SK-N-SH treated with all-trans-retinoic acid at 6 μM for 48 hours (cell line): ENCODE measurements at regions not wholly inside any gene's neighbourhood (a gene's known extent, or its start where the extent isn't known, plus 50 kb on each side); places are given as distances from the start of the nearest gene placed in this dataset.
"Not testable (repeated sequence)": the region's sequence is repeated elsewhere in the genome, so short reads cannot be mapped to it uniquely, and the experiment has no call there.

Source experiments
- ATAC-seq: fragments of 200-7000 bp; cut with Tn5 transposase; 3 replicates; pipeline ENCODE4 v1.9.1; 2020; ENCODE audit warnings: mild to moderate bottlenecking, moderate library complexity
- ARNTL ChIP-seq: fragments of 450-650 bp; formaldehyde crosslinking; IDR thresholded peaks from 2 replicates; pipeline ENCODE4 v1.5.0; 2020; ENCODE audit warnings: low read depth, mild to moderate bottlenecking, moderate library complexity, borderline replicate concordance
- BACH2 ChIP-seq: fragments of 250-450 bp; sonication (Bioruptor Pico); IDR thresholded peaks from 2 replicates; pipeline ENCODE4 v1.9.0; 2021; ENCODE audit warnings: mild to moderate bottlenecking, borderline replicate concordance
- CSDC2 ChIP-seq: fragments of 250-450 bp; sonication (Bioruptor Pico); IDR thresholded peaks from 2 replicates; pipeline ENCODE4 v1.5.0; 2020; ENCODE audit warnings: mild to moderate bottlenecking, moderate library complexity
- ESRRG ChIP-seq: fragments of 250-450 bp; sonication (Bioruptor Pico); IDR thresholded peaks from 2 replicates; pipeline ENCODE4 v1.6.1; 2021; ENCODE audit warnings: mild to moderate bottlenecking
- GLIS3 ChIP-seq: fragments of 250-450 bp; sonication (Bioruptor Pico); IDR thresholded peaks from 2 replicates; pipeline ENCODE4 v1.5.0; 2020; ENCODE audit warnings: mild to moderate bottlenecking, moderate library complexity
- OSR1 ChIP-seq: fragments of 250-450 bp; sonication (Bioruptor Pico); IDR thresholded peaks from 2 replicates; pipeline ENCODE4 v1.8.0; 2022; ENCODE audit warnings: moderate library complexity, mild to moderate bottlenecking, inconsistent platforms
- RARB ChIP-seq: fragments of 250-450 bp; sonication (Bioruptor Pico); IDR thresholded peaks from 2 replicates; pipeline ENCODE4 v1.8.0; 2021; ENCODE audit warnings: mild to moderate bottlenecking, moderate library complexity
- SNAI2 ChIP-seq: fragments of 250-450 bp; sonication (Bioruptor Pico); IDR thresholded peaks from 2 replicates; pipeline ENCODE4 v1.5.0; 2020; ENCODE audit warnings: mild to moderate bottlenecking, moderate library complexity
- TCF4 ChIP-seq: fragments of 250-450 bp; sonication (Bioruptor Pico); IDR thresholded peaks from 2 replicates; pipeline ENCODE4 v1.8.0; 2021; ENCODE audit warnings: mild to moderate bottlenecking, moderate library complexity, borderline replicate concordance
- ZC3H10 ChIP-seq: fragments of 250-450 bp; sonication (Bioruptor Pico); IDR thresholded peaks from 2 replicates; pipeline ENCODE4 v1.5.1; 2021; ENCODE audit warnings: mild to moderate bottlenecking, moderate library complexity
- ZFP30 ChIP-seq: fragments of 450-650 bp; formaldehyde crosslinking; IDR thresholded peaks from 2 replicates; pipeline ENCODE4 v1.5.0; 2022; ENCODE audit warnings: mild to moderate bottlenecking, moderate library complexity
- ZNF565 ChIP-seq: fragments of 450-650 bp; formaldehyde crosslinking; conservative IDR thresholded peaks from 2 replicates; pipeline ENCODE4 v1.5.0; 2020; ENCODE audit warnings: low read depth, mild to moderate bottlenecking, moderate library complexity
- ZNF70 ChIP-seq: fragments of 450-650 bp; formaldehyde crosslinking; IDR thresholded peaks from 2 replicates; pipeline ENCODE4 v1.5.0; 2020; ENCODE audit warnings: mild to moderate bottlenecking, moderate library complexity
- ZNF8 ChIP-seq: fragments of 450-650 bp; formaldehyde crosslinking; IDR thresholded peaks from 2 replicates; pipeline ENCODE4 v1.5.0; 2020; ENCODE audit warnings: mild to moderate bottlenecking, moderate library complexity
- TF ChIP-seq, protein P1 (sequence below): fragments of 250-450 bp; sonication (Bioruptor Pico); IDR thresholded peaks from 2 replicates; pipeline ENCODE4 v1.8.0; 2020; ENCODE audit warnings: mild to moderate bottlenecking, moderate library complexity, borderline replicate concordance
- TF ChIP-seq, protein P2 (sequence below): fragments of 250-450 bp; sonication (Bioruptor Pico); IDR thresholded peaks from 2 replicates; pipeline ENCODE4 v1.5.1; 2021; ENCODE audit warnings: mild to moderate bottlenecking, moderate library complexity
- TF ChIP-seq, protein P3 (sequence below): fragments of 250-450 bp; sonication (Bioruptor Pico); IDR thresholded peaks from 2 replicates; pipeline ENCODE4 v1.5.0; 2020; ENCODE audit warnings: mild to moderate bottlenecking, moderate library complexity
- TF ChIP-seq, protein P4 (sequence below): fragments of 250-450 bp; sonication (Bioruptor Pico); IDR thresholded peaks from 2 replicates; pipeline ENCODE4 v1.8.0; 2021; ENCODE audit warnings: low read depth, mild to moderate bottlenecking, moderate library complexity, borderline replicate concordance
- TF ChIP-seq, protein P5 (sequence below): fragments of 250-450 bp; sonication (Bioruptor Pico); IDR thresholded peaks from 2 replicates; pipeline ENCODE4 v1.5.1; 2020; ENCODE audit warnings: low read depth, mild to moderate bottlenecking, moderate library complexity

DNA sequence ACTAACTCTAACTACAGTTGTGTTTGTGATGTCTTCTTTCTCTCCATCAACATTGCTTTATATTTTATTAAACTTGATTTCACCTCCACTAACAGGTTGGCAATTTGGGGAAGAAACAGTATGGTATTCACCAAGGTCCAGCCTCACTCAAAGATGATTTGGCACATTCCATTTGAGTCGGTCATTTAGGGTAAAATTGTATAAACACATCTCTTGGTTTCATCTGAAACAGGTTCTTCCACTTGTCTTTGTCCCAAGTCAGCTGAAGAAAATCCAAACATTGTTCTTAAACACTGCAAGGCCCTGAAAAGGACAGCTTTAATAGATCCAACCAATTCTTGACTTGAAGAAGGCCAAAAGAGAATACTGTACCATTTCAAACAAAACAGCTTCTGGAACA is 104.9 kb upstream of the NT5E start (continued):
- TF ChIP-seq, protein P1, sequence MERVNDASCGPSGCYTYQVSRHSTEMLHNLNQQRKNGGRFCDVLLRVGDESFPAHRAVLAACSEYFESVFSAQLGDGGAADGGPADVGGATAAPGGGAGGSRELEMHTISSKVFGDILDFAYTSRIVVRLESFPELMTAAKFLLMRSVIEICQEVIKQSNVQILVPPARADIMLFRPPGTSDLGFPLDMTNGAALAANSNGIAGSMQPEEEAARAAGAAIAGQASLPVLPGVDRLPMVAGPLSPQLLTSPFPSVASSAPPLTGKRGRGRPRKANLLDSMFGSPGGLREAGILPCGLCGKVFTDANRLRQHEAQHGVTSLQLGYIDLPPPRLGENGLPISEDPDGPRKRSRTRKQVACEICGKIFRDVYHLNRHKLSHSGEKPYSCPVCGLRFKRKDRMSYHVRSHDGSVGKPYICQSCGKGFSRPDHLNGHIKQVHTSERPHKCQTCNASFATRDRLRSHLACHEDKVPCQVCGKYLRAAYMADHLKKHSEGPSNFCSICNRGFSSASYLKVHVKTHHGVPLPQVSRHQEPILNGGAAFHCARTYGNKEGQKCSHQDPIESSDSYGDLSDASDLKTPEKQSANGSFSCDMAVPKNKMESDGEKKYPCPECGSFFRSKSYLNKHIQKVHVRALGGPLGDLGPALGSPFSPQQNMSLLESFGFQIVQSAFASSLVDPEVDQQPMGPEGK (CRISPR knock-in tag) = no peak
- TF ChIP-seq GLIS3 (CRISPR knock-in tag) = no peak

DNA sequence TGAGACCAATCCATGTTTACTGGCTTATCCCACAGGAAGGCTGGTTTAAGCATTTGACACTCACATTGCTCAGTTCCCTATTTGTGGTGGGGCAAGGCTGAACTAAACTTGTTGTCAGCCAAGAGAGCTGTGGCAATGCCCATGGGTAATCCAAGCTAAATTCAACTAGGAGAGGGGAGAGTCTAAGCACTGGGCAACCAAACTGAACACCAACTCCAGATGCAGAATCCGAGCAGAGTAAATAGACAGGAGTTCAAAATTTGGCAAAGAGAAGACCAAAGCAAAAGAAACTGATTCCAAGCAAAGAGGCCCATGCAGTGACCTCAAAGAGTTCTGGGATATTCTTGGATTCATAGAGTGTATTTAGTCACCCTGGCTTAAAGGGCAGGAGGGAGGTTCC is 106.5 kb upstream of the NT5E start:
- no peak for ATAC-seq
- no peak for TF ChIP-seq ZNF70
- no peak for TF ChIP-seq ZNF8
- TF ChIP-seq CSDC2 = no peak
- no peak for TF ChIP-seq ZFP30 (CRISPR knock-in tag)
- no peak for TF ChIP-seq ZC3H10 (CRISPR knock-in tag)
- TF ChIP-seq SNAI2 (CRISPR knock-in tag) = no peak
- TF ChIP-seq, protein P2, sequence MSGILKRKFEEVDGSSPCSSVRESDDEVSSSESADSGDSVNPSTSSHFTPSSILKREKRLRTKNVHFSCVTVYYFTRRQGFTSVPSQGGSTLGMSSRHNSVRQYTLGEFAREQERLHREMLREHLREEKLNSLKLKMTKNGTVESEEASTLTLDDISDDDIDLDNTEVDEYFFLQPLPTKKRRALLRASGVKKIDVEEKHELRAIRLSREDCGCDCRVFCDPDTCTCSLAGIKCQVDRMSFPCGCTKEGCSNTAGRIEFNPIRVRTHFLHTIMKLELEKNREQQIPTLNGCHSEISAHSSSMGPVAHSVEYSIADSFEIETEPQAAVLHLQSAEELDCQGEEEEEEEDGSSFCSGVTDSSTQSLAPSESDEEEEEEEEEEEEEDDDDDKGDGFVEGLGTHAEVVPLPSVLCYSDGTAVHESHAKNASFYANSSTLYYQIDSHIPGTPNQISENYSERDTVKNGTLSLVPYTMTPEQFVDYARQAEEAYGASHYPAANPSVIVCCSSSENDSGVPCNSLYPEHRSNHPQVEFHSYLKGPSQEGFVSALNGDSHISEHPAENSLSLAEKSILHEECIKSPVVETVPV (CRISPR knock-in tag) = no peak
- TF ChIP-seq, all 23 proteins: peak for 0

DNA sequence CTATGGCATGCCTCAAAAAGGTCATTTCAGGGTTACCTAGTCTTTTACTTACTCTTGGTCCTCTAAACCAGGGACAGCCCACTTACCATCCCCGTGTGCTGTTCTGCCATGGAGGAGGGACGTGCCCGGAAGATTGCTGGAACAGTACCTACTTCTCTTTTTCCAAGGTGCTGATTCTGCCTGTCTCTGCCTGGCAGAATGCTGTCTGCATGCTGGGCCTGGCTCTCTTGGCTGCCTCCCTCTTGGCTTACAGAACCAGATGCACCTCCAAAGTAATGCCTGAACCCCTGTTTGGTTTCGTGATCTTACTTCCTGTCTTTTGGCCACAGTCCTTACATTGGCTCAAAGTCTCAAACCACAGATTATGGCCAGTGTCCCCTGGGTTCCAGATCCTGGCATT is 120.7 kb upstream of the NT5E start:
- TF ChIP-seq BACH2 (CRISPR knock-in tag) (no peak), ZFP30 (CRISPR knock-in tag) (no peak), ARNTL (CRISPR knock-in tag) (no peak), GLIS3 (CRISPR knock-in tag) (no peak), ZNF8 (no peak), ESRRG (CRISPR knock-in tag) (no peak), ZC3H10 (CRISPR knock-in tag) (no peak), RARB (no peak), ZNF565 (CRISPR knock-in tag) (no peak), TCF4 (CRISPR knock-in tag) (no peak), CSDC2 (no peak), OSR1 (CRISPR knock-in tag) (no peak)
- TF ChIP-seq, protein P3, sequence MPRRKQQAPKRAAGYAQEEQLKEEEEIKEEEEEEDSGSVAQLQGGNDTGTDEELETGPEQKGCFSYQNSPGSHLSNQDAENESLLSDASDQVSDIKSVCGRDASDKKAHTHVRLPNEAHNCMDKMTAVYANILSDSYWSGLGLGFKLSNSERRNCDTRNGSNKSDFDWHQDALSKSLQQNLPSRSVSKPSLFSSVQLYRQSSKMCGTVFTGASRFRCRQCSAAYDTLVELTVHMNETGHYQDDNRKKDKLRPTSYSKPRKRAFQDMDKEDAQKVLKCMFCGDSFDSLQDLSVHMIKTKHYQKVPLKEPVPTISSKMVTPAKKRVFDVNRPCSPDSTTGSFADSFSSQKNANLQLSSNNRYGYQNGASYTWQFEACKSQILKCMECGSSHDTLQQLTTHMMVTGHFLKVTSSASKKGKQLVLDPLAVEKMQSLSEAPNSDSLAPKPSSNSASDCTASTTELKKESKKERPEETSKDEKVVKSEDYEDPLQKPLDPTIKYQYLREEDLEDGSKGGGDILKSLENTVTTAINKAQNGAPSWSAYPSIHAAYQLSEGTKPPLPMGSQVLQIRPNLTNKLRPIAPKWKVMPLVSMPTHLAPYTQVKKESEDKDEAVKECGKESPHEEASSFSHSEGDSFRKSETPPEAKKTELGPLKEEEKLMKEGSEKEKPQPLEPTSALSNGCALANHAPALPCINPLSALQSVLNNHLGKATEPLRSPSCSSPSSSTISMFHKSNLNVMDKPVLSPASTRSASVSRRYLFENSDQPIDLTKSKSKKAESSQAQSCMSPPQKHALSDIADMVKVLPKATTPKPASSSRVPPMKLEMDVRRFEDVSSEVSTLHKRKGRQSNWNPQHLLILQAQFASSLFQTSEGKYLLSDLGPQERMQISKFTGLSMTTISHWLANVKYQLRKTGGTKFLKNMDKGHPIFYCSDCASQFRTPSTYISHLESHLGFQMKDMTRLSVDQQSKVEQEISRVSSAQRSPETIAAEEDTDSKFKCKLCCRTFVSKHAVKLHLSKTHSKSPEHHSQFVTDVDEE (CRISPR knock-in tag) = no peak
- TF ChIP-seq, protein P2 (CRISPR knock-in tag) = no peak
- TF ChIP-seq, protein P1 (CRISPR knock-in tag) = no peak
- TF ChIP-seq, protein P4, sequence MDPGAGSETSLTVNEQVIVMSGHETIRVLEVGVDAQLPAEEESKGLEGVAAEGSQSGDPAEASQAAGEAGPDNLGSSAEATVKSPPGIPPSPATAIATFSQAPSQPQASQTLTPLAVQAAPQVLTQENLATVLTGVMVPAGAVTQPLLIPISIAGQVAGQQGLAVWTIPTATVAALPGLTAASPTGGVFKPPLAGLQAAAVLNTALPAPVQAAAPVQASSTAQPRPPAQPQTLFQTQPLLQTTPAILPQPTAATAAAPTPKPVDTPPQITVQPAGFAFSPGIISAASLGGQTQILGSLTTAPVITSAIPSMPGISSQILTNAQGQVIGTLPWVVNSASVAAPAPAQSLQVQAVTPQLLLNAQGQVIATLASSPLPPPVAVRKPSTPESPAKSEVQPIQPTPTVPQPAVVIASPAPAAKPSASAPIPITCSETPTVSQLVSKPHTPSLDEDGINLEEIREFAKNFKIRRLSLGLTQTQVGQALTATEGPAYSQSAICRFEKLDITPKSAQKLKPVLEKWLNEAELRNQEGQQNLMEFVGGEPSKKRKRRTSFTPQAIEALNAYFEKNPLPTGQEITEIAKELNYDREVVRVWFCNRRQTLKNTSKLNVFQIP (CRISPR knock-in tag) = no peak
- TF ChIP-seq, protein P5, sequence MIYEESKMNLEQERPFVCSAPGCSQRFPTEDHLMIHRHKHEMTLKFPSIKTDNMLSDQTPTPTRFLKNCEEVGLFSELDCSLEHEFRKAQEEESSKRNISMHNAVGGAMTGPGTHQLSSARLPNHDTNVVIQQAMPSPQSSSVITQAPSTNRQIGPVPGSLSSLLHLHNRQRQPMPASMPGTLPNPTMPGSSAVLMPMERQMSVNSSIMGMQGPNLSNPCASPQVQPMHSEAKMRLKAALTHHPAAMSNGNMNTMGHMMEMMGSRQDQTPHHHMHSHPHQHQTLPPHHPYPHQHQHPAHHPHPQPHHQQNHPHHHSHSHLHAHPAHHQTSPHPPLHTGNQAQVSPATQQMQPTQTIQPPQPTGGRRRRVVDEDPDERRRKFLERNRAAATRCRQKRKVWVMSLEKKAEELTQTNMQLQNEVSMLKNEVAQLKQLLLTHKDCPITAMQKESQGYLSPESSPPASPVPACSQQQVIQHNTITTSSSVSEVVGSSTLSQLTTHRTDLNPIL (CRISPR knock-in tag) = no peak
- no peak for ATAC-seq

DNA sequence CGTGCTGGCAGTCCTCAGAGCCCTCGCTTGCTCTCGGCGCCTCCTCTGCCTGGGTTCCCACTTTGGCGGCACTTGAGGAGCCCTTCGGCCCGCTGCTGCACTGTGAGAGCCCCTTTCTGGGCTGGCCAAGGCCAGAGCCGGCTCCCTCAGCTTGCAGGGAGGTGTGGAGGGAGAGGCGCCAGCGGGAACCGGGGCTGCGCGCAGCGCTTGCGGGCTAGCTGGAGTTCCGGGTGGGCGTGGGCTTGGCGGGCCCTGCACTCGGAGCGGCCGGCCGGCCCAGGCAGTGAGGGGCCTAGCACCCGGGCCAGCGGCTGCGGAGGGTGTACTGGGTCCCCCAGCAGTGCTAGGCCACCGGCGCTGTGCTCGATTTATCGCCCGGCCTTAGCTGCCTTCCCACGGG is 124.1 kb upstream of the NT5E start:
- not testable (repeated sequence) for ATAC-seq
